GM13976 (cell line): ENCODE measurements at regions not wholly inside any gene's neighbourhood (a gene's known extent, or its start where the extent isn't known, plus 50 kb on each side); places are given as distances from the start of the nearest gene placed in this dataset.
"Not testable (repeated sequence)": the region's sequence is repeated elsewhere in the genome, so short reads cannot be mapped to it uniquely, and the experiment has no call there.

Source experiments
- DNase-seq: peaks from one replicate; pipeline ENCODE4 v3.0.0; 2012; ENCODE audit warnings: low spot score
- CTCF ChIP-seq: IDR thresholded peaks from 2 replicates; pipeline ENCODE4 v1.5.1; 2012; ENCODE audit warnings: borderline replicate concordance, mild to moderate bottlenecking; ENCODE audit not compliant: insufficient read depth; ENCODE audit errors: extremely low read depth, missing control alignments, control extremely low read depth
- in situ Hi-C: fragments of 300-500 bp; cut with MboI; formaldehyde crosslinking; loops from one replicate; pipeline ENCODE4 v1.12.0; 2022; ENCODE audit warnings: low sequenced_read_pairs, mixed read lengths, inconsistent platforms; ENCODE audit not compliant: unreplicated experiment

GRCh38 chr3:79960594-79960993 is 192.8 kb upstream of the ROBO1 start:
- no peak for DNase-seq
- in situ Hi-C loops, result no loop called here
- TF ChIP-seq CTCF, result no peak

- no peak for TF ChIP-seq CTCF
- DNase-seq, result no peak
- in situ Hi-C loops, result no loop called here
These were observed 189.3 kb upstream of the ROBO1 start for GRCh38 chr3:79957066-79957465.

- no peak for DNase-seq
- in situ Hi-C loops, result no loop called here
- no peak for TF ChIP-seq CTCF
These were observed 187.0 kb upstream of the ROBO1 start for GRCh38 chr3:79954756-79955155.

GRCh38 chr3:79953591-79954101 is 185.8 kb upstream of the ROBO1 start:
- no peak for DNase-seq
- no peak for TF ChIP-seq CTCF
- in situ Hi-C loops, result no loop called here

- in situ Hi-C loops, DNase-seq: not testable (repeated sequence)
These were observed 183.6 kb upstream of the ROBO1 start for GRCh38 chr3:79951426-79951825.

- no peak for TF ChIP-seq CTCF
- DNase-seq, result no peak
- in situ Hi-C loops, result no loop called here
These were observed 180.2 kb upstream of the ROBO1 start for GRCh38 chr3:79947957-79948356.

- in situ Hi-C loops, result no loop called here
- no peak for DNase-seq
- no peak for TF ChIP-seq CTCF
These were observed 179.7 kb upstream of the ROBO1 start for GRCh38 chr3:79947469-79947868.

GRCh38 chr3:79937567-79937966 is 169.8 kb upstream of the ROBO1 start:
- TF ChIP-seq CTCF, result no peak
- DNase-seq, result no peak
- in situ Hi-C loops, result no loop called here
